Brain microvascular endothelial cell (primary cell): ENCODE measurements at regions not wholly inside any gene's neighbourhood (a gene's known extent, or its start where the extent isn't known, plus 50 kb on each side); places are given as distances from the start of the nearest gene placed in this dataset.

Experiments used
- DNase-seq: peaks from one replicate; pipeline ENCODE4 v3.0.0-alpha.2; 2020
- H3K27ac ChIP-seq: fragments of 250-450 bp; sonication (Bioruptor Pico); 2 replicates; pipeline ENCODE4 v1.5.1; 2020; ENCODE audit warnings: mild to moderate bottlenecking, moderate library complexity
- H3K27me3 ChIP-seq: fragments of 250-450 bp; sonication (Bioruptor Pico); replicated peaks from 2 replicates; pipeline ENCODE4 v1.5.1; 2020; ENCODE audit warnings: mild to moderate bottlenecking
- H3K36me3 ChIP-seq: fragments of 250-450 bp; sonication (Bioruptor Pico); replicated peaks from 2 replicates; pipeline ENCODE4 v1.5.1; 2020; ENCODE audit warnings: mild to moderate bottlenecking
- H3K4me3 ChIP-seq: 2 replicates; pipeline ENCODE4 v1.5.1; 2011; ENCODE audit warnings: low read depth, mild to moderate bottlenecking, control low read depth, low read length, moderate library complexity
- in situ Hi-C: cut with HindIII; loops from 2 replicates; pipeline ENCODE4 v1.10.0; 2017; ENCODE audit warnings: low sequenced_read_pairs, low pct_ligation_motif_present
- TF ChIP-seq, protein P1 (sequence below): IDR thresholded peaks from 2 replicates; pipeline ENCODE4 v1.5.1; 2011; ENCODE audit warnings: low read depth, mild to moderate bottlenecking, moderate library complexity, low read length, control low read depth, inconsistent platforms; ENCODE audit errors: missing control alignments

DNA sequence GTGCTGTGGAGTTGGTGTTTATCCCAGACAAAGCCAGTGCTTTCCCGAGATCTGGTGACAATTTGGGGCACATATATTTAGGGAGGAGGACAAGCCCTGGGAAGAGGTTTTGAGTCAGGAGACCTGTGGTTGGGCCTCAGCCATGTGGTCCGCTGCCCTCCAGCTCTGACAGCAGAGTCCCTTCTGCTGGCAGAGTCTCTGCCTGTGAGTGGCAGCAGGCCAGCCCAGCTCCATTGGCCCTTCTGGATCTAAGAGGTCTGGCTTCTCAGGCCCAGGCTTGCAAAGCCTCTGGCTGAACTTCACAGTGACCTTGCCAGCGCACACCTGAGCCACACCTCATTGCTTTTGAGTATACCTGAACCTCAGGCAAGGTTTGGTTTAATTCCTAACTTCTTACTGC is 115.3 kb downstream of the BCL2L11 start:
- no peaks in the 10 kb centered on the region for H3K27me3 ChIP-seq
- H3K4me3 ChIP-seq = no peak overlapping the region
- DNase-seq = no peak
- H3K27ac ChIP-seq = no peak overlapping the region
- in situ Hi-C loops = no loop called here
- TF ChIP-seq, protein P1, sequence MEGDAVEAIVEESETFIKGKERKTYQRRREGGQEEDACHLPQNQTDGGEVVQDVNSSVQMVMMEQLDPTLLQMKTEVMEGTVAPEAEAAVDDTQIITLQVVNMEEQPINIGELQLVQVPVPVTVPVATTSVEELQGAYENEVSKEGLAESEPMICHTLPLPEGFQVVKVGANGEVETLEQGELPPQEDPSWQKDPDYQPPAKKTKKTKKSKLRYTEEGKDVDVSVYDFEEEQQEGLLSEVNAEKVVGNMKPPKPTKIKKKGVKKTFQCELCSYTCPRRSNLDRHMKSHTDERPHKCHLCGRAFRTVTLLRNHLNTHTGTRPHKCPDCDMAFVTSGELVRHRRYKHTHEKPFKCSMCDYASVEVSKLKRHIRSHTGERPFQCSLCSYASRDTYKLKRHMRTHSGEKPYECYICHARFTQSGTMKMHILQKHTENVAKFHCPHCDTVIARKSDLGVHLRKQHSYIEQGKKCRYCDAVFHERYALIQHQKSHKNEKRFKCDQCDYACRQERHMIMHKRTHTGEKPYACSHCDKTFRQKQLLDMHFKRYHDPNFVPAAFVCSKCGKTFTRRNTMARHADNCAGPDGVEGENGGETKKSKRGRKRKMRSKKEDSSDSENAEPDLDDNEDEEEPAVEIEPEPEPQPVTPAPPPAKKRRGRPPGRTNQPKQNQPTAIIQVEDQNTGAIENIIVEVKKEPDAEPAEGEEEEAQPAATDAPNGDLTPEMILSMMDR = no peak
- no peaks in the 10 kb centered on the region for H3K36me3 ChIP-seq

DNA sequence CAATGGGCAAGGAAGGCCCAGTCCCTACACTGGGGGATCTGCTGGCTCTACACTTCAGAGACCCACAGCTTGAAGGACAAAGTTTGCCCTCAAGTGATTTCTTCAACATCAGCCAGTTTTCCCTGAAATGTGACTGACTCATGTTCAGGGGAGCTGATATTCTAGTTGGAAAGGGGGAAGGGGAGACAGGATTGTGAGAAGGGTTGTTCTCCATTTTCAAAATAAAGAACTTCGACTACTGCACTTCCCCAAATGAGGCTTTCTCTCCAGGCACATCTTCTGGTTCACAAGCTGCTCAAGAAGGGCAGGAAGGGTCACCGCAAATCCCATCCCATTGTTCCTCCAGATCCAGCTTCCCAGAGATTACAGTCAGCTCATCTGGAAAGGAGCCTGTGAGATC is 117.6 kb downstream of the BCL2L11 start:
- in situ Hi-C loops = no loop called here
- DNase-seq = no peak
- H3K4me3 ChIP-seq = no peak overlapping the region
- H3K36me3 ChIP-seq = no peaks in the 10 kb centered on the region
- H3K27me3 ChIP-seq = no peaks in the 10 kb centered on the region
- no peak overlapping the region for H3K27ac ChIP-seq
- TF ChIP-seq, protein P1 = no peak

DNA sequence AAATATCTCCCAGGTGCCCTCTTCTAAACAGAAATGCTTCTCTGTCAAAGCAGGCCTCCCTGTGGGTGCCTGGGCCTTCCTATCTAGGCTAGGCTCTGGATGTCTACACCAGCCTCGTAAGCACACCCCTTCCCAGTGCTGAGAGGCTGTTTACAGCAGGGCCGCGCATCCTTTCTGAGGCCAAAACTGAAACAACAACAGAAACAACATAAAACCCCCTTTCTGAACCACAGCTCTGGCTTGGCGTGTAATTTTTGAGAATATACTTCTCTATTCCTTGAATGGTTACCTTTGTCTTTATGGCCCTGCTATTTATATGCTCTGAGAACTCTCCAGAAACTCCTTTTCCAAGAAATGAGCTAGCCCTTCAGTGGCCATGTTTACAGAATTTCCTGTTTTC is 118.4 kb downstream of the BCL2L11 start:
- Histone ChIP-seq H3K36me3 (no peaks in the 10 kb centered on the region), H3K27me3 (no peaks in the 10 kb centered on the region), H3K4me3 (no peak overlapping the region), H3K27ac (no peak overlapping the region)
- TF ChIP-seq, protein P1 = no peak
- in situ Hi-C loops = no loop called here
- DNase-seq = no peak

DNA sequence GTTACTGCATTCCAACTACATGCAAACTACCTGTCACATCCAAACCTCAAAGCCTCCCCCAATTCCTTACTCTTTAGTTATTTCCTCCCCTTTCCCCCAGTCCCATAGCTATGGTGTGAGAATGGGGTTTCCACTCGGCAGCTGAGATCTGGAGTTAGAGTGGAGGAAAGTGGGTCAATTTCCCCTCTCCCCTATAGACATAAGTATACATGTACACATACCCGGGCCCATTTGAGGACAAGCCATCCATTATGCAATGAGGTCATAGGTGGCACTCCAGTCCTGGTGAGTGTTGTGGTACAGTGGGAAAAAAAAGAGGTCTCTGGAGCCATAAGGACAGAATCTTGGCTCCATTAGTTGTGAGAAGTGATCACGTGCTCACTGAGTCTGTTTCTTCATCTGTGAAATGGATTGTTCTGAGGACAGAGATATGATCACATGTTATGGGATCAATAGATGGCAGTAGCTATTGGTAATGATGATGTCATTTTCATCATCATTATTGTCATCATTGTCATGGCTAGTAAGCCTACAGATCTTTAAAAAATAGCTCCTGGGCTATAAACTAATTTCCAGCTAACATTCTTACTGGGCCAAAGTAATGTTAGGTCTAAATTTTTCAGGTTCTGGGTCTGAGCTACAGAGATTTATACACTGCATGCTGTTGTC is 119.0 kb downstream of the BCL2L11 start:
- TF ChIP-seq, protein P1 = no peak
- in situ Hi-C loops = no loop called here
- H3K36me3 ChIP-seq = no peaks in the 10 kb centered on the region
- DNase-seq = no peak
- H3K27me3 ChIP-seq = no peaks in the 10 kb centered on the region
- H3K27ac ChIP-seq = no peak overlapping the region
- no peak overlapping the region for H3K4me3 ChIP-seq

DNA sequence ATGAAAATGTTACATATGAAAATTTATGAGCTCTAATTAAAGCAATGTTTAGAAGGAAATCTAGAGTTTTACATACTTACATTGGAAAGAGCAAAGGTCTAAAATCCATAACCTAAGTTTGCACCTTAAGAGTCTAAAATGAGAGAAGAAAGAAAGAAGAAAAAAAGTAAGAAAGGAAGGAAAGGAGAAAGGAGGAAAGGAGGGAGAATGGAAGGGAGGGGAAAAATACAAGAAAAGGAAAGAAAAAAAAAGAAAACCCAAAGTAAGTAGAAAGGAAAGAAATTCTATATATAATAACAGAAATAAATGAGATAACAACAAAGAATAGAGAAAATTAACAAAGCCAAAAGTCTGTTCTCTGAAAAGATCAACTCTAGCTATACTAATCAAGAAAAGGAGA is 122.6 kb downstream of the BCL2L11 start:
- Histone ChIP-seq H3K27me3 (no peaks in the 10 kb centered on the region), H3K4me3 (no peak overlapping the region), H3K27ac (no peak overlapping the region), H3K36me3 (peaks cover 9% of the 10 kb centered on the region)
- in situ Hi-C loops = no loop called here
- TF ChIP-seq, protein P1 = no peak
- no peak for DNase-seq

DNA sequence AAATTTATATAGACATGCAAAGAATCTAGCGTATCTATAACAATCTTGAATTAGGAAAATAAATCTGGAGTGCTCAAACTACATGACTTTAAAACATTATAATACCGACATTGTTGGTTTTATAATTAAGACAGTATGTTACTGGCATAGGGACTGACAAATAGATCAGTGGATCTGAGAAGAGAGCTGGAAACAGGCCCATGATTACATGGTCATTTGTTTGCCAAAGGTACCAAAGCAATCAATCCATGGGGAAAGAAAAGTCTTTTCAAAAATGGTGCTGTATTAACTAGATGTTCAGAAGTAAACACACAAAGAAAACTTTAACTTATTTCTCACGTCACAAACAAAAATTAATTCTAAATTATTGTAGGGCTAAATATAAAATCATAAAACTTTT is 124.2 kb downstream of the BCL2L11 start:
- no peak overlapping the region for H3K27ac ChIP-seq
- no peaks in the 10 kb centered on the region for H3K27me3 ChIP-seq
- in situ Hi-C loops = no loop called here
- no peak overlapping the region for H3K4me3 ChIP-seq
- DNase-seq = no peak
- peaks cover 9% of the 10 kb centered on the region for H3K36me3 ChIP-seq
- TF ChIP-seq, protein P1 = no peak
